VCaP (cell line): ENCODE measurements at regions not wholly inside any gene's neighbourhood (a gene's known extent, or its start where the extent isn't known, plus 50 kb on each side); places are given as distances from the start of the nearest gene placed in this dataset.

Experiments used
- H3K27ac ChIP-seq: fragments of 450-650 bp; 2 replicates; pipeline ENCODE4 v1.5.1; 2017
- CTCF ChIP-seq: fragments of 450-650 bp; conservative IDR thresholded peaks from 2 replicates; pipeline ENCODE4 v1.5.1; 2017; ENCODE audit warnings: mild to moderate bottlenecking, moderate library complexity

GRCh38 chr3:27888562-27888961 is 166.4 kb upstream of the EOMES start:
- no peak for TF ChIP-seq CTCF

DNA sequence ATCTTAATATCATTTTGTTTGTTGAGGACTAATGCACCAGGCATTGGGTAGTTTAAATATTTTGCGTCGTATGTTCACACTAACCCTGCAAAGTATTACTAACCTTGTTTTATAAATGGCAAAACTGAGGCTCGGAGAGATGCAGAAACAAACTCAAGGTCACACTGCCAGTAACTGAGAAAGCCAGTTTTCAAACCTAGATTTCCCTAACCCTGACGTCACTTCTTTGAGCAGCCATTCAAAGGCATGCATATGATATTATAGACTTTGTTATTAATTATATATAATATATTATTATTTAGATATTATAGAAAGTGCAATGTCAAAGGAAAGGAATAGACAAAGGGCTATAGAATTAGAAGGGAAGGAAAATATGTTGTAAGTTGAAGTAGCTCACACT is 167.6 kb upstream of the EOMES start:
- no peak overlapping the region for H3K27ac ChIP-seq
- TF ChIP-seq CTCF = no peak

More at GRCh38 chr3:27888562-27888961, 166.4 kb upstream of the EOMES start:
- no peak overlapping the region for H3K27ac ChIP-seq

DNA sequence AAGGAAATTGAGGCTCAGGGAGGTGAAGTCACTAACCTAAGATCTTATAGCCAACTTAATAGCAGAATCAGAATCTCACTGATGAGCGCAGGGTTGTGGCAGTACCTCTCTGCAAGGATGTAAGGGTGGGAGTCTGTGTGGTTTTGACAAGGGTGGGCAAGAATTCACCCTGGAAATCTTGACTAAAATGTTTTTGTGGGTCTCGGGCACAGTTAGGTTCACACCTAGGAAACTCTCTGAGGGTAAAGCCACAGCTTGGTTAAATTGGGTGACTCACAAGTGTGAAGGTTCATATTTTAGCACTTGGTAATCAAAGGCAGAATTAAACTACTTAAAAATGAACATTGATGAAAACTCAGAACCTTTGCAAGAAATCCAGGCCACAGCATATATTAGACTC is 178.2 kb upstream of the EOMES start:
- no peak for TF ChIP-seq CTCF
- no peak overlapping the region for H3K27ac ChIP-seq

GRCh38 chr3:27903446-27903845 is 181.3 kb upstream of the EOMES start:
- H3K27ac ChIP-seq = no peak overlapping the region
- no peak for TF ChIP-seq CTCF

DNA sequence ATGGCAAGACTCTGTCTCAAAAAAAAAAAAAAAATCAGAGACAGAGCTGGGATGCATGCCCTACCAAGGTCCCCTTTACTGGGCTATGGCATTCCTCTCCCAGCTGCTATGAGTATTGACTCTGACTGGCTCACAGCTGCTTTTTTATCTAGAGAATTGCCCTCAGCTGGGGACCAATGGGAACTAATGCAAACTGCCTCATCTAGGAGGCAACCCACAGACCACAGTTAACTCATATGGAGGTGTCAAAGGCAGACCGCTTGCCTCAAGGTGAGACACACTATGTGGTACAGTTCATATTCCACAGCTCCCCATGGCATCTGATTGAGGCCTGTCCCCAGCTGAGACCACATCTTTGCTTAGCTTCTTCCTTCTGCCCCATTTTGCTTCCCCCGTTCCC is 183.5 kb upstream of the EOMES start:
- TF ChIP-seq CTCF = no peak
- no peak overlapping the region for H3K27ac ChIP-seq

DNA sequence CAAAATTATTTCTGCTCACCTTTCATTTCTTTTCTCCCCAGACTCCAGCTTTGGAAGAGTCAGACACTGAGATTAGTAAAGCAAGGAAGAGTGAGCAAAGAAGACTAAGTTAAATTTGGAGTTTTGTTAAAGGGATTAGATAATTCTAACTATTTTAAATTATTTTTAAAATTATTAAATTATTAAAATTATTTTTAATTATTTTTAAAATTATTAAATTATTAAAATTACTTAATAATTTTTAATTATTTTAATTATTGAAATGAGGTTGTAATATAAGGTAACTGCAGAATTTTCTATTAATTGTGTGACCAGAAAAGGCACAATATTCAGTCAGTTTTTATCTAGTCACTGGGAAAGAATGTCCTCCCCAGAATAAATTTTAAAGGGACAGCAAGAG is 185.0 kb upstream of the EOMES start:
- H3K27ac ChIP-seq = no peak overlapping the region
- no peak for TF ChIP-seq CTCF

GRCh38 chr3:27907929-27908328 is 185.8 kb upstream of the EOMES start:
- no peak for TF ChIP-seq CTCF
- H3K27ac ChIP-seq = no peak overlapping the region

DNA sequence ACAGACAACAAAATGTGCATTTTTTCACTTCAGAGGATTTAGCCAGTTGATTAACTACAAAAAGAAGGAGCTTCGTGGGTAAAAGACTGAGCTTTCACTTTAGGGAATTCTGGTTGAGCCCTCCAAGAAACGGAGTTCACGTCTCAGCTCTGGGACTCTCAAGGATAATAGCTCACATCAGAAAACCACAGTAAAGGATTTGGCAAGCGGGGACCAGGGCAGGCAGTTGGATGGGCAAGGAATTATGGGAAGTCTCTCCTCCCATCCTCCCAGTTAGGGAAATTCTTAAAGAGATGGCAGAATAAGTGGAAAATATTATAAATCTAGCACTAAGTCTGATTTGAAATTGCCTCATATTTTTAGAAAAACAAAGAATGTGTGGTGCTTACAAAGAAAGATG is 188.3 kb upstream of the EOMES start:
- TF ChIP-seq CTCF = no peak
- no peak overlapping the region for H3K27ac ChIP-seq
